Hepatocyte (in vitro differentiated cells): ENCODE measurements at regions not wholly inside any gene's neighbourhood (a gene's known extent, or its start where the extent isn't known, plus 50 kb on each side); places are given as distances from the start of the nearest gene placed in this dataset.
"Not testable (repeated sequence)": the region's sequence is repeated elsewhere in the genome, so short reads cannot be mapped to it uniquely, and the experiment has no call there.

Experiments
- DNase-seq: peaks from one replicate; pipeline ENCODE4 v3.0.0-alpha.2; 2016; ENCODE audit warnings: low spot score
- H2AFZ ChIP-seq: fragments of 200-600 bp; sonication (generic); 2 replicates; pipeline ENCODE4 v1.6.0; 2016; ENCODE audit warnings: antibody characterized with exemption, mild to moderate bottlenecking
- H3K27ac ChIP-seq: fragments of 200-600 bp; sonication (generic); 2 replicates; pipeline ENCODE4 v1.5.1; 2016; ENCODE audit warnings: mild to moderate bottlenecking
- H3K27me3 ChIP-seq: fragments of 200-600 bp; sonication (generic); 2 replicates; pipeline ENCODE4 v1.6.1; 2016
- H3K36me3 ChIP-seq: fragments of 200-600 bp; sonication (generic); replicated peaks from 2 replicates; pipeline ENCODE4 v1.5.1; 2016; ENCODE audit warnings: low read depth; ENCODE audit not compliant: insufficient read depth
- H3K4me1 ChIP-seq: fragments of 200-600 bp; sonication (generic); 2 replicates; pipeline ENCODE4 v1.5.1; 2016; ENCODE audit warnings: mild to moderate bottlenecking, moderate library complexity; ENCODE audit not compliant: insufficient read depth
- H3K4me2 ChIP-seq: fragments of 200-600 bp; sonication (generic); 2 replicates; pipeline ENCODE4 v1.6.0; 2016
- H3K4me3 ChIP-seq: fragments of 200-600 bp; sonication (generic); 2 replicates; pipeline ENCODE4 v1.5.1; 2016; ENCODE audit warnings: mild to moderate bottlenecking
- H3K79me2 ChIP-seq: fragments of 200-600 bp; sonication (generic); 2 replicates; pipeline ENCODE4 v1.6.0; 2017; ENCODE audit warnings: mild to moderate bottlenecking
- H3K9me2 ChIP-seq: fragments of 200-600 bp; sonication (generic); replicated peaks from 2 replicates; pipeline ENCODE4 v1.6.0; 2017; ENCODE audit warnings: mild to moderate bottlenecking; ENCODE audit not compliant: insufficient read depth
- H3K9me3 ChIP-seq: fragments of 200-600 bp; sonication (generic); 2 replicates; pipeline ENCODE4 v1.5.1; 2016; ENCODE audit warnings: low read depth, mild to moderate bottlenecking
- H4K20me1 ChIP-seq: fragments of 200-600 bp; sonication (generic); 2 replicates; pipeline ENCODE4 v1.6.0; 2016; ENCODE audit warnings: mild to moderate bottlenecking; ENCODE audit not compliant: insufficient read depth, poor library complexity, severe bottlenecking
- EZH2 ChIP-seq: fragments of 200-600 bp; sonication (generic); IDR thresholded peaks from 2 replicates; pipeline ENCODE4 v1.6.1; 2016; ENCODE audit warnings: antibody characterized with exemption, mild to moderate bottlenecking, borderline replicate concordance
- EZH2phosphoT487 ChIP-seq: fragments of 200-600 bp; sonication (generic); IDR thresholded peaks from one replicate; pipeline ENCODE4 v1.6.1; 2018; ENCODE audit warnings: antibody characterized with exemption, mild to moderate bottlenecking, low read depth, moderate library complexity; ENCODE audit not compliant: unreplicated experiment, severe bottlenecking
- WGBS: methylation state at CpG from one replicate; pipeline ENCODE4 v1.1.6; 2016; ENCODE audit warnings: low lambda C conversion rate; ENCODE audit errors: missing lambda C conversion rate; 5-methylcytosine and 5-hydroxymethylcytosine counted together
- TF ChIP-seq, protein P1 (sequence below): fragments of 200-600 bp; sonication (generic); IDR thresholded peaks from 2 replicates; pipeline ENCODE4 v1.5.1; 2016; ENCODE audit warnings: antibody characterized with exemption, mild to moderate bottlenecking; ENCODE audit not compliant: poor library complexity

- no peaks in the 10 kb centered on the region for H3K79me2 ChIP-seq
- no peaks in the 10 kb centered on the region for H3K9me3 ChIP-seq
- H3K4me3 ChIP-seq: no peak overlapping the region
- peak overlapping the region; percentile 1 for H3K4me2 ChIP-seq
- no peaks in the 10 kb centered on the region for H3K27me3 ChIP-seq
- TF ChIP-seq EZH2: no peak
- TF ChIP-seq, protein P1, sequence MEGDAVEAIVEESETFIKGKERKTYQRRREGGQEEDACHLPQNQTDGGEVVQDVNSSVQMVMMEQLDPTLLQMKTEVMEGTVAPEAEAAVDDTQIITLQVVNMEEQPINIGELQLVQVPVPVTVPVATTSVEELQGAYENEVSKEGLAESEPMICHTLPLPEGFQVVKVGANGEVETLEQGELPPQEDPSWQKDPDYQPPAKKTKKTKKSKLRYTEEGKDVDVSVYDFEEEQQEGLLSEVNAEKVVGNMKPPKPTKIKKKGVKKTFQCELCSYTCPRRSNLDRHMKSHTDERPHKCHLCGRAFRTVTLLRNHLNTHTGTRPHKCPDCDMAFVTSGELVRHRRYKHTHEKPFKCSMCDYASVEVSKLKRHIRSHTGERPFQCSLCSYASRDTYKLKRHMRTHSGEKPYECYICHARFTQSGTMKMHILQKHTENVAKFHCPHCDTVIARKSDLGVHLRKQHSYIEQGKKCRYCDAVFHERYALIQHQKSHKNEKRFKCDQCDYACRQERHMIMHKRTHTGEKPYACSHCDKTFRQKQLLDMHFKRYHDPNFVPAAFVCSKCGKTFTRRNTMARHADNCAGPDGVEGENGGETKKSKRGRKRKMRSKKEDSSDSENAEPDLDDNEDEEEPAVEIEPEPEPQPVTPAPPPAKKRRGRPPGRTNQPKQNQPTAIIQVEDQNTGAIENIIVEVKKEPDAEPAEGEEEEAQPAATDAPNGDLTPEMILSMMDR: no peak
- TF ChIP-seq EZH2phosphoT487: no peak
- no peaks in the 10 kb centered on the region for H3K9me2 ChIP-seq
- no peaks in the 10 kb centered on the region for H4K20me1 ChIP-seq
- H3K36me3 ChIP-seq: no peaks in the 10 kb centered on the region
- WGBS: 55% methylated on average over 3 of the region's 3 CpGs
- H2AFZ ChIP-seq: no peak overlapping the region
- H3K4me1 ChIP-seq: peaks cover 40% of the 10 kb centered on the region
- peak; percentile 62 for DNase-seq
- H3K27ac ChIP-seq: peak overlapping the region; percentile 88
These were observed 141.5 kb upstream of the TBL1XR1 start for GRCh38 chr3:177338697-177339219.

DNA sequence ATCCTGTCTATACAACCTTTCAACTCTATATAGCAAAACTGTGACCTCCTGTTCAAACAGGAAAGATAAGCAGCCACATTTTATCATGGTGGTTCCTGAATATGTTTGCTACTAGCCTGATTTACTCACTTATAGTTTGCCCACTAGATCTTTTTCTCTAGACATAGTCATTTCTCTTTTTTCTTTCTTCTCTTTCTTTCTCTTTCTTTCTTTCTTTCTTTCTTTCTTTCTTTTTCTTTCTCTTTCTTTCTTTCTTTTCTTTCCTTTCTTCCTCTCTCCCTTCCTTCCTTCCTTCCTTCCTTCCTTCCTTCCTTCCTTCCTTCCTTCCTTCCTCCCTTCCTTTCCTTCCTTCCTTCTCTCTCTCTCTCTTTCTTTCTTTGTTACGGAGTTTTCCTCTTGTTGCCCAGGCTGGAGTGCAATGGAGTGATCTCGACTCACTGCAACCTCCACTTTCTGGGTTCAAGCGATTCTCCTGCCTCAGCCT lies 142.0 kb upstream of the TBL1XR1 start:
- Histone ChIP-seq H3K4me1 (peaks cover 44% of the 10 kb centered on the region), H3K27ac (peak overlapping the region; percentile 88), H3K4me2 (peak overlapping the region; percentile 1)
- H3K27me3 ChIP-seq, H3K79me2 ChIP-seq, H3K9me2 ChIP-seq, DNase-seq, H3K36me3 ChIP-seq, H4K20me1 ChIP-seq, H2AFZ ChIP-seq, H3K9me3 ChIP-seq, H3K4me3 ChIP-seq: not testable (repeated sequence)
- WGBS: 85% methylated on average over 3 of the region's 3 CpGs

DNA sequence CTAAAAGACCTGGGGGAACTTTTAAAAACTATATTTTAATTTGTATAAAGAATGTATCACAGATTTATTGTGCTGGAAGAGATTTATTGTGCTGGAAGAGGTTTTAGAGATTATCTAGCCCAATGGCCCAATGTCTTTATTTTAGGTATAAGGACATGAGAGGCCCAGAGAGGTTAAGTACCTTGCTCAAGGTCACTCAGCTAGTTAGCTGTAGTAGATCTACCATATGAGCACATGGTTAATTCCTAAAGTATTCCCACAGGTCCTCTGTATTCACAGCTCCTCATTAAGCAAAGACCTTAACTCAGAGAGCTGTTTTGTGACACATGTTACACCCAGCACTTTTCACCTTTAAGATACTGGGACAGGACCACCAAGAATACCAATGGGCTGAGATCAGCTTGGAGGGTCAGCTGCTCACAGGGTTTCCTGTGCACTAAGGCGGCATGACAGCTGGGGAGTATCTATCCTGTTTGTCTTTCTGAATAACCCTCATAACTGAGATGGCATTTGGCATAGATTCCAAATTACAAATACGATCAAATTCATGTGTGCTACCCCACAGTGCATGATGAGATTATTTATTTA lies 143.1 kb upstream of the TBL1XR1 start:
- peak overlapping the region; percentile 88 for H3K27ac ChIP-seq
- no peaks in the 10 kb centered on the region for H3K36me3 ChIP-seq
- H3K4me2 ChIP-seq: no peak overlapping the region
- no peaks in the 10 kb centered on the region for H4K20me1 ChIP-seq
- 88% methylated on average over 2 of the region's 2 CpGs for WGBS
- TF ChIP-seq EZH2 (no peak), EZH2phosphoT487 (no peak)
- TF ChIP-seq, protein P1: no peak
- DNase-seq: no peak
- no peak overlapping the region for H3K4me3 ChIP-seq
- no peak overlapping the region for H2AFZ ChIP-seq
- peaks cover 51% of the 10 kb centered on the region for H3K4me1 ChIP-seq
- H3K9me2 ChIP-seq: no peaks in the 10 kb centered on the region
- no peaks in the 10 kb centered on the region for H3K27me3 ChIP-seq
- H3K79me2 ChIP-seq: no peaks in the 10 kb centered on the region
- no peaks in the 10 kb centered on the region for H3K9me3 ChIP-seq

DNA sequence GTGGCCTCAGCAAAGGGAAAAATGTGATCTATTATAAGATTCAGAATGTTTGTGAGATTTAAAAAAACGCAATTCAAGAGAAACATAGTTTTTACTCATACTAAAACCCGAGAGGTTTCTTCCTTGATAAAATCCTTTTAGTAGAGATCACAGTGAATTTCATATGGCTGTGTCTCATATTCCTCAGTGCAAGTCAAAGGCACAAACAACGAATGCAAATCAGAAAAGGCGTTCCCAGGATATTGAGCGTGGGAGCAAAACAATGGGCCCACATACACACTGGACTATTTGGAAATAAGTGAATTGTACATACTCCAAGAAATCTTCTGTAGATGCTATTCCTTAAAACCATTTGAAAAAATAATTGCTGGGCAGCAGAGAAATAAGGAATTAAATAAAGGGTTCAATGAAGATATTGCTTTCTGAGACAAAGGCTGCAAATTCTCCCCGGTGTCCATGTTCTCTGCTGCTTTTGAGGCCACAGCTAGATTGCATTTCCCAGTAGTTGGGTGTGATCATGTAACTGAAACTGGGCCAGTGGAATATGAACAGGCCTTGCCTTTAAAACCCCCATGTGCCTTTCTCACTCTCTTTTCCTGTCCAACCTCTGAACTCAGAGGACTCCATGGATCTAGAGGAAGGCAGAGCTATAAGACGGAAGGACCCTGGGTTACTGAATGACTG lies 144.6 kb upstream of the TBL1XR1 start:
- Histone ChIP-seq H3K4me2 (no peak overlapping the region), H3K9me3 (no peaks in the 10 kb centered on the region), H2AFZ (no peak overlapping the region), H3K4me1 (peaks cover 47% of the 10 kb centered on the region), H3K4me3 (no peak overlapping the region), H3K36me3 (no peaks in the 10 kb centered on the region), H4K20me1 (no peaks in the 10 kb centered on the region), H3K27me3 (no peaks in the 10 kb centered on the region), H3K79me2 (no peaks in the 10 kb centered on the region), H3K27ac (peak overlapping the region; percentile 95), H3K9me2 (no peaks in the 10 kb centered on the region)
- no peak for DNase-seq
- no peak for TF ChIP-seq EZH2
- TF ChIP-seq EZH2phosphoT487: no peak
- TF ChIP-seq, protein P1: no peak
- 93% methylated on average over 7 of the region's 7 CpGs for WGBS
